AG04450 (cell line): ENCODE measurements at regions not wholly inside any gene's neighbourhood (a gene's known extent, or its start where the extent isn't known, plus 50 kb on each side); places are given as distances from the start of the nearest gene placed in this dataset.
"Not testable (repeated sequence)": the region's sequence is repeated elsewhere in the genome, so short reads cannot be mapped to it uniquely, and the experiment has no call there.

Experiments
- CTCF ChIA-PET: fragments of 300-600, 350-600 bp; formaldehyde crosslinking; extraction: SDS; loops from one replicate; lab custom pipeline; 2022; ENCODE audit warnings: antibody characterized with exemption, inconsistent platforms; lab: Charles Lee
- POLR2A ChIA-PET: fragments of 350-600 bp; formaldehyde crosslinking; extraction: SDS; loops from one replicate; lab custom pipeline; 2021; ENCODE audit warnings: antibody characterized with exemption, inconsistent platforms; lab: Yijun Ruan, JAX
- DNase-seq: peaks from one replicate; pipeline ENCODE4 v3.0.0-alpha.2; 2011; ENCODE audit warnings: low read depth, low spot score
- H3K27ac ChIP-seq: one replicate; pipeline ENCODE4 v1.5.1; 2012; ENCODE audit warnings: low read depth, low read length, control low read depth
- H3K27me3 ChIP-seq: one replicate; pipeline ENCODE4 v1.6.0; 2012; ENCODE audit warnings: low read length; ENCODE audit not compliant: control insufficient read depth, insufficient read depth
- H3K4me3 ChIP-seq: 2 replicates; pipeline ENCODE4 v1.5.1; 2011; ENCODE audit warnings: mild to moderate bottlenecking, low read depth, low read length, control low read depth
- H3K9me3 ChIP-seq: 2 replicates; pipeline ENCODE4 v1.5.1; 2012; ENCODE audit warnings: low read length; ENCODE audit not compliant: control insufficient read depth, insufficient read depth
- TF ChIP-seq, protein P1 (sequence below): IDR thresholded peaks from 2 replicates; pipeline ENCODE4 v1.5.1; 2011; ENCODE audit warnings: low read depth, low read length, control low read depth, inconsistent platforms

DNA sequence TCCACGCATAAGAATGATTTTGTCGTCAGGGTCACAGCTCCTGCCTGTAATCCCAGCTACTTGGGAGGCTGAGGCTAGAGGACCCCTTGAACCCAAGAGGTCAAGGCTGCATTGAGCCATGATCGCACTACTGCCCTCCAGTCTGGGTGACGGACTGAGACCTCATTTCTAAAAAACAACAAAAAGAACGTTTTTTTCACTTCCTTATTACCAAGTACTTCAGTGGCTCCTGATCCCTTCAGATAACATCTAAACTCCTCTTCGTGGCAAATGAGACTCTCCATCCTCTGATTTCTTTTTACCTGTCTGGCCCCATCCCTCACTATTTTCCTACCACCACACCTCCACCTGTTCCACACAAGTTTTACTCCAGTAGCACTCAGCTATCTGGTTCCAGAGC is 105.4 kb upstream of the TLK1 start:
- Histone ChIP-seq H3K27ac (no peak overlapping the region), H3K9me3 (no peaks in the 10 kb centered on the region), H3K27me3 (peaks cover 4% of the 10 kb centered on the region), H3K4me3 (no peak overlapping the region)
- TF ChIP-seq, protein P1, sequence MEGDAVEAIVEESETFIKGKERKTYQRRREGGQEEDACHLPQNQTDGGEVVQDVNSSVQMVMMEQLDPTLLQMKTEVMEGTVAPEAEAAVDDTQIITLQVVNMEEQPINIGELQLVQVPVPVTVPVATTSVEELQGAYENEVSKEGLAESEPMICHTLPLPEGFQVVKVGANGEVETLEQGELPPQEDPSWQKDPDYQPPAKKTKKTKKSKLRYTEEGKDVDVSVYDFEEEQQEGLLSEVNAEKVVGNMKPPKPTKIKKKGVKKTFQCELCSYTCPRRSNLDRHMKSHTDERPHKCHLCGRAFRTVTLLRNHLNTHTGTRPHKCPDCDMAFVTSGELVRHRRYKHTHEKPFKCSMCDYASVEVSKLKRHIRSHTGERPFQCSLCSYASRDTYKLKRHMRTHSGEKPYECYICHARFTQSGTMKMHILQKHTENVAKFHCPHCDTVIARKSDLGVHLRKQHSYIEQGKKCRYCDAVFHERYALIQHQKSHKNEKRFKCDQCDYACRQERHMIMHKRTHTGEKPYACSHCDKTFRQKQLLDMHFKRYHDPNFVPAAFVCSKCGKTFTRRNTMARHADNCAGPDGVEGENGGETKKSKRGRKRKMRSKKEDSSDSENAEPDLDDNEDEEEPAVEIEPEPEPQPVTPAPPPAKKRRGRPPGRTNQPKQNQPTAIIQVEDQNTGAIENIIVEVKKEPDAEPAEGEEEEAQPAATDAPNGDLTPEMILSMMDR, result no peak
- ChIA-PET CTCF (interaction anchor here (1.2 kb wide), 1 partner anchor 150 kb away, joined by 5 read pairs; no protein-coding TSS in a partner anchor), POLR2A (no interaction called here)
- DNase-seq, result no peak

DNA sequence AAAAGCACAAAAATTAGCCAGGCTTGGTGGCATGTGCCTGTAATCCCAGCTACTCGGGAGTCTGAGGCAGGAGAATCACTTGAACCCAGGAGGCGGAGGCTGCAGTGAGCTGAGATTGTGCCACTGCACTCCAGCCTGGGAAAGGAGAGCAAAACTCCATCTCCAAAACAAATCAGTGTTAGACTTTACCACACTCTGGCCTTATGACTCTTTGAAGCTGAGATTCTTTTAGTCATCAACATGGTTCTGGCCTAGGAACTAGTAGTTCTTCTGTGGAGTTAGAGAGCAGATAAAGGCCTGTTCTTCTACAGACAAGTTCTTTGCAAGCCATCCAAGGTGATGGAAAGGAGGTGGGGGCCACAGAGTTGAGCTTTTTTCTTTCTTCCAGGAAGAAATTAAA is 100.8 kb upstream of the TLK1 start:
- H3K9me3 ChIP-seq, CTCF ChIA-PET, H3K27me3 ChIP-seq, DNase-seq, H3K27ac ChIP-seq, H3K4me3 ChIP-seq: not testable (repeated sequence)
- POLR2A ChIA-PET, result interaction anchor here (1.0 kb wide), 1 partner anchor 13 kb away, joined by 4 read pairs; no protein-coding TSS in a partner anchor

DNA sequence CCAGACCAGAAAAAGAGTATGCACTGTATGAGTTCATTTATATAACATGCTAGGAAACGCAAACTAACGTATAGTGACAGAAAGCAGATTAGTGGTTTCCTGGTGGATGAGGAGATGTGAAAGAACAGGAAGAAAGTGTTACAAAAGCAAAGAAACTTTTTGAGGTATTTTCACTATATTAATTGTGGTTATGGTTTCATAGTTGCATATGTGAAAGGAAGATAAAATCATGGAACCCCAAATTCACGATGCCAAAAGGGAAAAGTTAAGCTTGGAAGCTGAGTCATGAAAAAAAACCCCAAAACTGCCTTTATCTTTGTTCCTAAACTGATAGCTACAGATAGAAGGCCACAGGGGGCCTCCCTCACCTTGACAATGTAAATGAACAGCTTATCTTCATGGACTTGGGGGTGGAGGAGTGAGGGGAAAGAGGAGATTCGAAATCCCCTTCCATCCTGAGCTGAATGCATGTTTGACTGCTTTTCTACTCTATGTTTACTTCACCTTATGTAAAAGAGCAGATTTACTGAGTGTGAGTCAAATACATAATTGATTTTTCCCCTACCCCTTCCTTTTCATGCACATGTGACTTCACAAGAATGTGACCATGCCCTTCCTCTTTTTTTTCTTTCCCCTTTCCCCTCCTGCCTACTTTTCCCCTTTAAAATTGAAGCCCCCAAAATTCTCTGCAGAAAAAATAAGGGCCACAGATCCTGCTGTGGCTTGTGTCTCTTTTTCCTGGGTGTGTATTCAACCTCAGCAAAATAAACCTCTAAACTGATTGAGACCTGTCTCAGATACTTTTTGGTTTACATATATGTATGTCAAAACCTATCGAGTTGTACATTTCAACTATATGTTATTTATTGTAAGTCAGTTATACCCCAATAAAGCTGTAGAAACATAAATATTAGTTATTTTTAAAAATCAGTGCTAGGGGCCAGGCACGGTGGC is 100.1 kb upstream of the TLK1 start:
- CTCF ChIA-PET, result interaction anchor here (0.6 kb wide), 1 partner anchor 15 kb away, joined by 3 read pairs; no protein-coding TSS in a partner anchor
- DNase-seq, result no peak
- POLR2A ChIA-PET, result no interaction called here
- Histone ChIP-seq H3K4me3 (no peak overlapping the region), H3K27ac (no peak overlapping the region), H3K27me3 (no peaks in the 10 kb centered on the region), H3K9me3 (no peaks in the 10 kb centered on the region)
- TF ChIP-seq, protein P1, result no peak

DNA sequence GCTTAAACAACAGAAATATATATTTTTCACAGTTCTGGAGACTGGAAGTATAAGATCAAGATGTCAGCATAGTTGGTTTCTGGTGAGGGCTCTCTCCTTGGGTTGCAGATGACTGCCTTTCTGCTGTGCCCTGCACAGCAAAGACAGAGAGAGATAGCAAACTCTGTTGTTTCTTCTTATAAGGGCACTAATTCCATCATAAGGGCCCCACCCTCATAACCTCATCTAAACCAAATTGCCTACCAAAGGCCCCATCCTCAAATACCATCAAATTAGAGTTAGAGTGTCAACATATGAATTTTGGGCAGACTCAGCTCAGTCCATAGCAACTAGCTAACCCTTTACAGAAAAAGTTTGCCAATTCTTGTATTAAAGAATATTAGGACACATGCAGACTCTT is 94.0 kb upstream of the TLK1 start:
- CTCF ChIA-PET, result interaction anchor here (1.0 to 1.2 kb wide), 2 partner anchors 8 to 12 kb away, joined by 4 to 8 read pairs; no protein-coding TSS in a partner anchor
- no peak for DNase-seq
- peaks cover 3% of the 10 kb centered on the region for H3K27me3 ChIP-seq
- TF ChIP-seq, protein P1, result no peak
- POLR2A ChIA-PET, result no interaction called here
- no peaks in the 10 kb centered on the region; the same call in 1 of the 2 replicates for H3K9me3 ChIP-seq
- H3K27ac ChIP-seq, result no peak overlapping the region
- no peak overlapping the region for H3K4me3 ChIP-seq

DNA sequence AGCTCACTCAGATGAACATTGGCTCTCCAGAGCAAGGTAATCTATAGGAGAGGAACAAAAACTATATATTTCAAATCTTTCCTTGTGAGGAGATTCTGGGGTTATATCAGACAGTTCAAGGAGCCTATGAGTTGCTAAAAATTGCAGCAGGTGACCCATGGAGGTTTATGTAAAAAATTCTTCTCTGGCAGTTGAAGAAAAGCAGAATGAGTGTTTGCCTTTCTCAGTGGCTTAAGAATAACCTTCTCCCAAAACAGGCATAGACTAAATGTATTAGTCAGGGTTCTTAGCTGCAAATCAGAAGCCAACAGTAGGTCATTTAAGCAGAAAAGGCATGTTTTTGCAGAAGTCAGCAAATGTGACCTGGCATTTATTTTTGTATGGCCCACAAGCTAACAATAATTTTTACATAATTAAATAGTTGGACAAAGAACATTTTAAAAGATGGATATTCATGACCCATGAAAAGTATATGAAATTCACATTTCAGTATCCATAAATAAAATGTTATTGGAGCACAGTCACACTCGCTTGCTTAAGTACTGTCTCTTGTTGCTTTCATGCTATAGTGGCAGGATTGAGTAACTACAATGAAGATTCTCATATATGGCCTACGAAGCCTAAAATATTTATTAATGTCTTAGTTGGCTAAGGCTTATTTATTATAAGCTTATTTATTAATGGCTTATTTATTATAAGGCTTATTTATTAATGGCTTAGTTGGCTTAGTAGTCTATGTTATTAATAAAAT is 93.4 kb upstream of the TLK1 start:
- no peak for DNase-seq
- Histone ChIP-seq H3K27me3 (peaks cover 3% of the 10 kb centered on the region), H3K27ac (no peak overlapping the region), H3K9me3 (no peaks in the 10 kb centered on the region; the same call in 1 of the 2 replicates), H3K4me3 (no peak overlapping the region)
- TF ChIP-seq, protein P1, result no peak
- ChIA-PET CTCF (interaction anchor here (0.9 to 1.2 kb wide), 4 partner anchors 9 to 19 kb away, joined by 3 to 8 read pairs (median 4); no protein-coding TSS in a partner anchor), POLR2A (no interaction called here)
